HG03354 (cell line): ENCODE measurements at regions not wholly inside any gene's neighbourhood (a gene's known extent, or its start where the extent isn't known, plus 50 kb on each side); places are given as distances from the start of the nearest gene placed in this dataset.
"Not testable (repeated sequence)": the region's sequence is repeated elsewhere in the genome, so short reads cannot be mapped to it uniquely, and the experiment has no call there.

Source experiments
- ATAC-seq: cut with Tn5 transposase; IDR thresholded peaks from one replicate; pipeline ENCODE4 v1.9.1; 2021; ENCODE audit warnings: mild to moderate bottlenecking; ENCODE audit not compliant: unreplicated experiment, poor library complexity, severe bottlenecking

DNA sequence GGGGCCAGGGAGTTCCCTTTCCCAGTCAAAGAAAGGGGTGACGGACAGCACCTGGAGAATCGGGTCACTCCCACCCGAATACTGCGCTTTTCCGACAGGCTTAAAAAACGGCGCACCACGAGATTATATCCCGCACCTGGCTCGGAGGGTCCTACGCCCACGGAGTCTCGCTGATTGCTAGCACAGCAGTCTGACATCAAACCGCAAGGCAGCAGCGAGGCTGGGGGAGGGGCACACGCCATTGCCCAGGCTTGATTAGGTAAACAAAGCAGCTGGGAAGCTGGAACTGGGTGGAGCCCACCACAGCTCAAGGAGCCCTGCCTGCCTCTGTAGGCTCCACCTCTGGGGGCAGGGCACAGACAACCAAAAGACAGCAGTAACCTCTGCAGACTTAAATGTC lies 223.6 kb downstream of the ETV1 start:
- not testable (repeated sequence) for ATAC-seq

GRCh38 chr7:13770305-13770704 lies 219.2 kb downstream of the ETV1 start:
- no peak for ATAC-seq

DNA sequence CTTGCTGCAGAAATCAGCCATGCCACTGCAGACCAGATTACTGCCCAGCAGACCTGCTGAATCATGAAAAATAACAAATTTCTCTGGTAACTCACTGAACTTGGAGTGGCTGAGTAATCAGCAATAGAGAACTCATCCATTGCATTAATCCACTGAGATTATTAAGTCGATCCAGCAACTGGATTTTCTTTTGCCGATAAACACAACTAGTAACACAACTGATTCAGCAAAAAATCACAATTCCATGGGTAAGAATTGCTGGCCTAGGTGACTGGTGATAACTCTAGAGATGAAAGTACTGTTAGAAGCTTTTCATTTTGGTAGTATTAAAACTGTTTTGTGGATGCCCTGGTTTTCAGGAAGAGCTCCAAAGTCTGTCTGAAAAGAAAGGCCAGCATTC lies 214.5 kb downstream of the ETV1 start:
- no peak for ATAC-seq

GRCh38 chr7:13777242-13777641 lies 212.2 kb downstream of the ETV1 start:
- no peak for ATAC-seq

GRCh38 chr7:13778967-13779366 lies 210.5 kb downstream of the ETV1 start:
- no peak for ATAC-seq

- ATAC-seq, result no peak
Observed at GRCh38 chr7:13790611-13791010, 198.9 kb downstream of the ETV1 start.

DNA sequence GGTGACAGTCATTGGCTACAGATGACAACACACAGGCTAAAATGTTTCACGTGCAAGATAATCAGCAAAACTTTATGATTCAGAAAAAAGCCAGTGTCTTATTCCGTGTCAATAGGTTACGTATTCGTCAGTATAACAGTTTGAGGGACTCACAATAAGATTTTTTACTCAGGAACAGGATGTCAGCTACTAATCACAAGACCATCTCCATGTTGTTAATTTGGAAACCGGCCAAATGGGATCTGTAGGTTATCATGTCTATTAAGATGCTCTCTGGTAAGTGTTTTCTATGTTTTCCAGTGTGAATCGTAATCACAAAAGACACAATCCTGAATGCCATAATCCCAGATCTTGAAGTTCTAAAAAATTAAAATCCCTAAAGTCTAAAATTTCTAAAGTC lies 197.3 kb downstream of the ETV1 start:
- ATAC-seq, result no peak

DNA sequence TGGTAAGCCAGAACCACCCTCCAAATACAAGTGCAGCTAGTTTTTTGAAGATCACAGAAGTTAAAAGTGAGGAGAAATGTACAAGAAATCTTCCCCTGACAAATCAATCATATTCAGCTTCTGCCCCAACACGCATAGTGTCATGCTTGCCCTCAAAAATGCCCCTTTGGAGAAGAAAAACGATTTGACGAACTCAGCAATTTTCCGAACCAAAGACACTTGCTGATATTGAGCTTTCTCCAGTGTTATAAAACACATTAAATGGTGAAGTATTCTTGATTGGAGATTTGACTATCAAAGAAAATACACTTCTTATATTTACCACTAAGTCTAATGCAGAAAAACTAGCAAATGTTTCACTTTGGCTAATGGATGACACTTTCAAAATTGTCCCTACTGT lies 195.5 kb downstream of the ETV1 start:
- ATAC-seq, result no peak

DNA sequence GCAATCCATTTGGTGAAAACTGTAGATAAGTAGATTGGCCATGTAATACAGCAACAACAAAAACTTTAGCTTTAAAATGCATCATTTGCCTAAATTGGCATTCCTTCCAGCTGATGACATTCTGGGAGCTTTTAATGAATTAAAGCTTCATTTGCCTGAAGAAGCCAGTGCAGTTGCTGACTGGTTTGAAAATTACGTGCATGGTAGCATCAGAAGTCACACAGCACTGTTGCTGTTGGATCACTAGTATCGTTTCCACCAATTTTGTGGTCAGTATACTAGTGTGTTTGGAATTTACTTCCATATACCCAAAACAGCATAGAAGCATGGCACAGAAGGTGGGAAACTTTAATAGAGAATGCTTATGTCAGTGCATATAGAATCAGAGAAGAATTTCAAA lies 194.9 kb downstream of the ETV1 start:
- no peak for ATAC-seq

GRCh38 chr7:13797545-13797944 lies 191.9 kb downstream of the ETV1 start:
- ATAC-seq, result no peak

DNA sequence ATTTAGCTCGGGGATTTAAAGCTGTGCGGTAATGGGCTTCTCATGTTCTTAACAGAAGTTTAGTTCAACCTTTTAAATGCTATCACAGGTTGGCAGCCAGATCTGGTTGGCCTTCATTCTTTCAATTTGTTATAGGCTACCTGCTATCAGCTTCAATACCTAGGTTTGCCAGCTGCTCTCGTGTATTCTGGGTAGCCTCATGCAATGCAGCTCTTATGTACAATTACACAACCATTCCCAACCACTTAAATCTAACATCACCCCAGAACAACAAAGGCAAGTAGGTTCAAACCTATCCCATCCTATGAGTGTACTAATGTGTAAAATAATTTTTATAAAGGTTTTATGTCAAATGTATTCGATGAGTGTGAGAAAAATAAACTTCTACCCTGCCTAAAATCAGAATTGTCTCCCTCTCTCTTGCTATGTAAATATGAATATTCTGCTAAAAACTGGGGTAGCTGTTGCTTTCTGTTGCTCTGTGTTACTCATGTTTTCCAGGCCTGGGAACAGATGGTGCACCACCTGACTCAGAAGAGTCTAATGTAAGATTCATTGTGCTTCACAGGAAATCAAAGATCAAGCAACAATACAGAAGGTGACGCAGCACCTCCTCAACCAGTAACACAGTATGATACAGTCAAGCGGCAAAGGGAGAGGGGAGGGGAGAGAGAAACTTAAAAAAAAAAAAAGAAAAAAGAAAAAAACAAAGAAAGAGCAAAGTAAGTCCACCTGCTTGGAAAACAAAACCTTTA lies 188.6 kb downstream of the ETV1 start:
- ATAC-seq, result no peak

- ATAC-seq, result no peak
Observed at GRCh38 chr7:13801669-13802068, 187.8 kb downstream of the ETV1 start.

DNA sequence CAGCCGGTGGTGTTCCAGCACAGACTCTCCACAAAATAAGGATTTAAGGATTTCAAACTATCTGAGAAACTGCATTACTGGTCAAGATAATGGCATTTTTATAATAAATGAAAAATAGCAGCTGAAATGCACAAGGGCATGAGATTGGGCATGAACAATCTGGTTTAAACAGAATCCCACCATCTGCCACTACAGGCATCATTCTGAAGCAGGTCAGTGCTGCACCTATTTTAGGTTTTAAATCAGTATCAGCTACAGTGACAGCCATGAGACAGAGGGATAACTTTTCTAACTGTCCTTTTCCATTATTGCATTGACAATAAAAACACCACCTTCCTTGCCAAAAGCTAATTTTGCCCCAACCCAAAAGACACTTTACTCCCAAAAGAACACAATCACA lies 186.8 kb downstream of the ETV1 start:
- ATAC-seq, result no peak

GRCh38 chr7:13803134-13803533 lies 186.3 kb downstream of the ETV1 start:
- no peak for ATAC-seq

GRCh38 chr7:13806089-13806867 lies 183.2 kb downstream of the ETV1 start:
- ATAC-seq, result not testable (repeated sequence)

DNA sequence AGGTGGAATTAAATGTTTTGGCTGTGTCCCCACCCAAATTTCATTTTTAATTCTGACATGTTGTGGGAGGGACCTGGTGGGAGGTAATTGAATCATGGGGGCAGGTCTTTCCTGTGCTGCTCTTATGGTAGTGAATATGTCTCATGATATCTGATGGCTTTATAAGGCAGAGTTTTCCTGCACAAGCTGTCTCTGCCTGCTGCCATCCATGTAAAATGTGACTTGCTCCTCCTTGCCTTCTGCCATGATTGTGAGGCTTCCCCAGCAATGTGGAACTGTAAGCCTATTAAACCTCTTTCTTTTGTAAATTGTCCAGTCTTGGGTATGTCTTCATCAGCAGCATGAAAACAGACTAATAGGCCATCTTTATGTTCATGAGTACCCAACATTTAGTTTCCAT lies 172.2 kb downstream of the ETV1 start:
- not testable (repeated sequence) for ATAC-seq

DNA sequence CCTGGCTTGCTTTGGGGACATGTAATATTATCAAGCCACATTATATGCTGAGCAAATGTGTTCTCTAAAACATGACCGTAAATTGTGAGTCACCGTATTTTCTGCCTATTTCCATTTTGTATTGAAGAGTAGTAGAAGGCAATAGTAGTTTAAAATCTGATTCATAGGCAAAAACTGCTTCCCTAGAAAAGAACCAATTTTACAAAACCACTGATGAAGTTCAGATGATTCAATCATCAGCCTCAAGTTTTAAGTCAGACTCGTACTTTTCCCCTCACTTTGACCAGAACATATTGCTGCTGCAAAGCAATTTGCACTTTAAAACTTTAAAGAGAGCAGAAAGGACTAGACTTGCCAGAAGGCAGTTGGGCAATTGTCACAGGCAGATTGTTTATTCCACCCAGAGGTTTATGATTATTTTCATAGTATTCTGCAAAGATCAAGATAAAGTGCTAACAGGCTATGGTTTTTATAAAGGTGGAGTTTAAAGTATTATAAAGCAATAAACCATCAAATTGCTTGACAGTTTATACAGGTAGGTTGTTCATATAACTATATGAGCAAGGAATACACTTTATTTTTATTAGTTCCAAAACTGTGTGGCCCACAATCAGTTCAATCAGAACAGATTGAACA lies 168.2 kb downstream of the ETV1 start:
- ATAC-seq, result no peak

GRCh38 chr7:13822678-13823077 lies 166.8 kb downstream of the ETV1 start:
- no peak for ATAC-seq

DNA sequence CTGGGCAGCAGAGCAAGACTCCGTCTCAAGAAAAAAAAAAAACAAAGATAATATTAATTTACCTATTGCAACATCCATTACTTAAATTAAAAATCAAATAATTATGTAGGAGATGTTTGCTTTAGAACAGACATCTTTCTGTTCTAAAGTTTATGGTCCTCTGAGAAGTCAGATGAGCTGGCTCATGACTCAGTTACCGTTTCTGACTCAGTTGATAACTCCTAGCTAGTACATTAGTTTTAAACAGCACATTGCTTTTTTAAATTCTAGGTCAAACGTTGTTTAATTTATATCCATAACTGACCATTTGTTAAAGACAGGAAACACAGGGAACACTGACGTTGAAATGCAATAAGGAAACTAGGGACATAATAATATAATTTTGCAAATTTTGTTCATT lies 162.7 kb downstream of the ETV1 start:
- ATAC-seq, result no peak

DNA sequence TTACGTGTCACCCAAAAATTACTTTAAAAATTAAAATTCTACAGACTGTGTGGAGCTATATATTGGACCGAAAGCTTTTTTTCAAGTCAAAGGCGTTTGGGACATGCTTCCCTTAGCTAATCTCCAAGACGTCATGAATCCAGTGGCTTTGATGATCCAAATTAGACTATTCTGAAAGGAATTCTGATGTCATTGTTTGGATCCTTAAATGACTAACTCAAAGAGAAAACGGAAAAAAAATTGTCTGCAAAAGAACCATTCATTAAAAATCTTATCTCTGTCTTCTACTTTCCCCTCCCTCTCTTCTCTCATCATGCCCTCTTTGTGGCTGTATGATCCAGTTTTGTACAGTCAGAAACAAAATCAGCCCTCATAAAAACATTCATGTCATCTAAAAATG lies 161.8 kb downstream of the ETV1 start:
- no peak for ATAC-seq

GRCh38 chr7:13829231-13829630 lies 160.2 kb downstream of the ETV1 start:
- ATAC-seq, result no peak
